NCI-H82 treated with DMSO at 0.1 percent for 48 hours (cell line): ENCODE measurements at regions not wholly inside any gene's neighbourhood (a gene's known extent, or its start where the extent isn't known, plus 50 kb on each side); places are given as distances from the start of the nearest gene placed in this dataset.
"Not testable (repeated sequence)": the region's sequence is repeated elsewhere in the genome, so short reads cannot be mapped to it uniquely, and the experiment has no call there.

Experiments
- DNase-seq: peaks from one replicate; lab custom pipeline; 2025; ENCODE audit not compliant: unreplicated experiment; lab: John Stamatoyannopoulos, UW

DNA sequence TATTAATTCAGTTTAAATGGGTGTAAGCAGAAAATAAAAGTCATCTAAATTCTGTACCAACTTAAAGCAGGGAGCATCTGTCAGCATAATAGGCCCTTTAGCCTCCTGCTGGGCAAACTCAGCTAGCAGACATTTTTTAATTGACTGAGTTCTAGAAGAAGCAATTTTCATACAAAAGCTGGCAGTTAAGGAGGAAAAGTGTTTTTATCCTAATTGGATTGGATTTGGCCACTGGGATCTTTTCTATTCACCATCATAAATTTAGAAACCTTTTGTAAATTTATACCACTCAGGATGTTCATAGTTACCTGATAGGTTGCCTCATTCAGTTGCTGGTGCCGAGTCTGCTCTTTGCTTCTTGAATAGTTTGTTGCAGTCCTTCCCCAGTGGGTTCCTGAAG lies 262.7 kb upstream of the FSIP2 start:
- DNase-seq = no peak

DNA sequence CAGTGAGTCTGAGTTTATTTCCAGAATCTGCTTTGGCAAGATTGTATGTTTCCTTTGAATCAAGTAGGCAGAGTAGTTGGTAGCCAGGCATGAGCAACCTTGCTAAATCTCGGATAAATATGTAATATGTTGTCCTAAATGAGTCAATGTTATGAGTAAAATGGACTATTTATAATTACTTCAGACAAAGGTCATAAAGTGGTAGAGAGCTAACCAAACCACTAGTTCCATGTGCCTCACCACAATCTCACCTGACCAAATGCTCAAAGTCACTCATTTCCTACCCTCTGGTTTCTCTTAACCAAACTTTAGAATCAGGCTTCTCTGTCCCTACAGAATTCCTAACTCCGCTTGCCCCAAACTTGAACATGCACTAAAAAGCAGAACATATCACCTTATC lies 261.2 kb upstream of the FSIP2 start:
- no peak for DNase-seq

DNA sequence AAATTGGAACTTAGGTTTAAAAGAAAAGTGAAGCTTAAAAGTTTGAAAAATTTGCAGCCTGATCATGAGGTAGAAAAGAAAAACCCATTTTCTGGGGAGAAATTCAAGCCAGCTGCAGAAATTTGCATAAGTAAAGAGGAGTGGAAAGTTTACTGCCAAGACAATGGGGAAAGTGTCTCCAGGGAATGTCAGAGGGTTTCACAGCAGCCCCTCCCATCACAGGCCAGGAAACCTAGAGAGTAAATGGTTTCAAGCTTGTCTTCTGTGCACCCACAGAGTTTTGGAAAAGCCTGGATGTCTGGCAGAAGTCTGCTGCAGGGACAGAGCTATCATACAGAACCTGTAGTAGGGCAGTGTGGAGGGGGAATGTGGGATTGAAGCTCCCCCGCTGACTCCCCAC lies 254.0 kb upstream of the FSIP2 start:
- no peak for DNase-seq

DNA sequence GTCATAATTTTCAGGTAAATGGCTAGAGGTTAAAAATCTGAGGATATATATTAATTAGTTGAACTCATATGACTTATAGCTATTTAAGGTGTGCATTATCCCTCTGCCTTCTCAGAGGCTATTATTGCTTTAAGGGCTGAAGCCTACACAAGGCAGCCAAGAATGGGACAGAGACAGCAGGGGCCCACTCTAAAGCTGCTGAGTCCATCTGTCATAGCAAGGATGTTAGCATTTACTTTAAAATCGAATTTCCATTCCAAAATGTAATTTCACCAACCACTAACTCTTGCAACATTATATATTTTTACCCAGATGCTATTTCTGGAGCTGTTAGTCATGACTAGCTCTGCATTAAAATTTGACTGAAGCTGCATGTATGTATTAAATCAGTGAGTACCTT lies 236.3 kb upstream of the FSIP2 start:
- DNase-seq = no peak

DNA sequence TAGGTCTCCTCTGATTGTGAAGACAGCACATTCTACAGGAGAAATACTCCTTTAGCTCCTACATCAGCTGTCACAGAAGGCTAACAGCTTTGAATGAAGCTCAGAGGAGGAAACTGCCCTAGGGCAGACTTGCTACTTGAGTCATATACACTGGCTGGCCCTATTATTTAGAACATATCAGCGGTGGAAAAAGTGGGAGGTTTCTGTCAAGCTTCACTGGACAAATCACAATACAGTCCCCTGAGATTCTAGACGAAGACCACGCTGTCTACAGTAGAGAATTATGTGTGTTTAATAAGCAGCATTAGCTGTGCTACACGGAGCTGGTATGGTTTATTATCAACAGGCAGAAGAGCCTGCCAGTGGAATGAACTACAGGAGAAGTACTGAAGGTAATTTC lies 230.9 kb upstream of the FSIP2 start:
- DNase-seq = no peak

DNA sequence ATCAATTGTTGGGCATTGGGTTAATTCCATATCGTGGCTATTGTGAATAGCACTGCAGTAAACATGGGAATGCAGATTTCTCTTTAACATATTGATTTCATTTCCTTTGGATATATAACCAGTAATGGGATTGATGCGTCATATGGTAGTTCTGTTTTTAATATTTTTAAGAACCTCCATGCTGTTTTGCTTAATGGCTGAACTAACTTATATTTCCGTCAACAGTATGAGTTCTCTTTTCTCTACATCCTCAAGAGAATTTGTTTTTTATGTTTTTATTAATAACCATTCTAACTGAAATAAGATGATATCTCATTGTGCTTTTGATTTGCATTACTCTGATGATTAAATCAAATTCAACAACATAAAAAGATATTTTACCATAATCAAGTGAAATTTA lies 228.5 kb upstream of the FSIP2 start:
- DNase-seq = no peak

DNA sequence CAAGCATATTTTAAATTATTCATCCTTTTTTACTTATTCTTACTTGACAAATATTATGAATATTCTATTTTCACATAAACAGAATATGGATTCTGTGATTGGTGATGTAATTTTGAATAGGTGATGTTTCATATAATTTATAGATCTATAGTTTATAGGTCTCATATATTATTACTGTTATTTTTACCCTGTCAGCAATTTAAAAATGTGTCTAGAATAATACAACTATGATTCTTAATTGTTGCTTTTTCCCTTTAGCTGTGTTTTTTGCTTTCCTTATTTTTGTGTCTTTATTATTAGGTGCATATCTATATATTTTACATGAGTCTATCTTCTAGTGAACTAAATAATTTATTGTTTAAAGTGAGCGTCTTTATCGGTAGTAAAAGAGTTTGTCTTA lies 226.7 kb upstream of the FSIP2 start:
- no peak for DNase-seq

DNA sequence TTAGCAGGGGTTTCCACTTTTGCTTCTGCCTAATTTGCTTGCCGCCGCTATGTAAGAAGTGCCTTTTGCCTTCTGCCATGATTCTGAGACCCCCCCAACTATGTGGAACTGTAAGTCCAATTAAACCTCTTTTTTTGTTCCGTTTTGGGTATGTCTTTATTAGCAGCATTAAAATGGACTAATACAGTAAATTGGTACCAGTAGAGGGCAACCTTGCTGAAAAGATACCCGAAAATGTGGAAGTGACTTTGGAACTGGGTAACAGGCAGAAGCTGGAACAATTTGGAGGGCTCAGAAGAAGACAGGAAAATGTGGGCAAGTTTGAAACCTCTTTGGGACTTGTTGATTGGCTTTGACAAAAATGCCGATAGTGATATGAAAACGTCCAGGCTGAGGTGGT lies 216.1 kb upstream of the FSIP2 start:
- DNase-seq = no peak

DNA sequence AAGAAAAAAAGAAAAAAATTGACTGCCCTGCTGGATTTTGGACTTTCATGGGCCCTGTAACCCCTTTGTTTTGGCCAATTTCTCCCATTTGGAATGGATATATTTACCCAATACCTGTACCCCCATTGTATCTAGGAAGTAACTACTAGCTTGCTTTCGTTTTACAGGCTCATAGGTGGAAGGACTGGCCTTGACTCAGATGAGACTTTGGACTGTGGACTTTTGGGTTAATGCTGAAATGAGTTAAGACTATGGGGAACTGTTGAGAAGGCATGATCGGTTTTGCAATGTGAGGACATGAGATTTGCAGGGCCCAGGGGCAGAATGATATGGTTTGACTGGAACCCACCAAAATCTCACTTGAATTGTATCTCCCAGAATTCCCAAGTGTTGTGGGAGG lies 214.4 kb upstream of the FSIP2 start:
- DNase-seq = not testable (repeated sequence)

DNA sequence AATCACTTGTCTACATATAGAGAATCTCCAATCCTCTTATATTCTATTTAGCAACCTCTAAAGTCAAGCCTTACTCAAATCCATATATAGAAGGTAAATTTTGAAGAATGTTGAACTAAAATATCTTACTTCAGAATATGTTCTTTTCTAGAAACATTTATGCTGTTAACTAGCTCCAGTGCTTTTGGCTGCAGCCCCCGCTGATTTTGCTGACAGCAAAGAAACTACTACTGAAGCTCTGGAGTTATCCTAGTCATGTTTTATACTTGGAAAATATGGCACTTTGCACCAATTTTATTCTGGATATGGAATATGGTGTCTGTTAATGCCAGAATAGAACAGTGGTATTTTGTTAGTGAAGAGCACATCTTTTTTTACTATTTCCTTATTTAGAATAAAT lies 212.4 kb upstream of the FSIP2 start:
- DNase-seq = no peak

DNA sequence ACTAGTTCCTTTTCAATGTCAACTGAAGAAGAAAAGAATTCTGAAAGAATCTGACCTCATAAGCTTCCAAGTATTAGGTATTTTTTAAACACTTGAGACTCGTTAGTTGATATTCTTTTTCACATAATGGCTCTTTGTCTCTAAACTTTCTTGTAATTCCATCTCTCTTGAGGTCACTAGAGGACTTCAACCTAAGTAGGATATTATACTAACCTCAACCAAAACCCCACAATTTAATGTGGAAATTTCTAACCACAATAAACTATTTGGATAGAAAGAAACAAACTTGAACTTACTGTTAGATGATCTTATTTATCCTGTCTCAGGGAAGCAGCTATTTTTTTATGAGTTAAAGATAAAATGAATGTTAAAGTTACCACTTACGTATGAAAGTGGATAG lies 206.9 kb upstream of the FSIP2 start:
- DNase-seq = no peak

DNA sequence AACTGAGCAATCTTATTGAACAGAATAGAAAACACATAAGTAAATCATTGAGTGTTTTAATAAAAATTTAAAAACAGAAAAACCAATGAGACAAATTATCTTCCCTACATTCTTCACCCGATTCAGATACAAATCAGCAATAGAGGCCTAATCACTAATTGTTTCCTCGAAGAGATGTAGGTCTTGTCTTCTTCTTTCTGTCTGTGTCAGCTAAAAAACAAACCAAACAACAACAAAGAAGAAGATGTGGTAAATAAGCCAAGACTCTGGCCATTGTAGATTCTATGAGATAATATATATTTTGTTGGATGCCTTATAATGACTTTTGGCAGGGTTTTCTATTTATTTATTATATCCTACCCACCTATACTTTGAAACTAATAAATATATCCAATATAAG lies 200.9 kb upstream of the FSIP2 start:
- DNase-seq = no peak

DNA sequence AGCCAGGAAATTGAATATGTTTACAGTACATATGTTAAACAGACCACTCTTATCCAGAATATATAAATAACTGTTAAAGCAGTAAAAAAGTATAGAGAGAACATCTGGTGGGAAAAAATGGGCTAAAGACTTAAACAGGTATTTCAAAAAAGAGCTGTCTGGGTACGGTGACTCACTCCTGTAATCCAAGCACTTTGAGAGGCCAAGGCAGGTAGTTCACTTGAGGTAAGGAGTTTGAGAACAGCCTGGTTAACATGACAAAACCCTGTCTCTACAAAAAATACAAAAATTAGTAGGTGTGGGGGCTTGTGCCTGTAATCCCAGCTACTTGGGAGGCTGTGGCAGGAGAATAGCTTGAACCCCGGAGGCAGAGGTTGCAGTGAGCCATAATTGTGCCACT lies 171.4 kb upstream of the FSIP2 start:
- DNase-seq = no peak

DNA sequence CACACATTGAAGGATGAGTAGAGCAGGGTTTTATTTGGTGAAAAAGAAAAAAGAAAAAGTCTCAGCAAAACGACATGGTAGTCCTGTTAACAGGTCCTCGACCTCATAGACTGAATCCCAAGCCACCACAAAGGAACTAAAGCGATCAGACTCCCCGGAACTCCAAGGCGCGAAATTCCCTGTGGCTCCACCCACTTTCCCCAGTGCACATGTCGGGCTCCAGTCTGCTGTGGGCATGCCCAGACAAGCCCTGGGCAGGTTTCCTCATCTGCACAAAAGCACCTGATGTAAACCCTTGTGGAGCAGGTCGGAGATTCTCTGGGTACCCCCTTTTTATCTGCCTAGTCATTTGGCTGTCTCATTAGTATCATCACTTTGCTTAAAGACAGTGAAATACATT lies 170.7 kb upstream of the FSIP2 start:
- no peak for DNase-seq

DNA sequence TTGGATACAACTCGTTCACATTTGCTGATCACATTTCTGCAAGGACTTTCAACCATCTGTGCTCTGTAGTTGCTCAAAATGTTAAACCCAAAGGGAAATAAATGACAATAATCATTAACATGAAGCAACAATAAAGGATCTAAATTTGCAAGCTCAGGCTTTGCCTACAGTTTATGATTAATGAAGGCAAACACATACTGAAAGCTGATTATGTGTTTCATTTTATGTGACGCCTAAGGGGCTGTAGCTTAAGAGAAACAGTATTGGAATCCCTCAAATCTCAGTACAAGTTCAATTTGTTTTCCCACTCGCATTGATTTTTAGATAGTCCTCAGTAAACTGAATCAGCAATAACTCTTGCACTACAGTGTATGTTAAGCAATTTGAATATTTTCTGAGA lies 160.3 kb upstream of the FSIP2 start:
- DNase-seq = no peak

DNA sequence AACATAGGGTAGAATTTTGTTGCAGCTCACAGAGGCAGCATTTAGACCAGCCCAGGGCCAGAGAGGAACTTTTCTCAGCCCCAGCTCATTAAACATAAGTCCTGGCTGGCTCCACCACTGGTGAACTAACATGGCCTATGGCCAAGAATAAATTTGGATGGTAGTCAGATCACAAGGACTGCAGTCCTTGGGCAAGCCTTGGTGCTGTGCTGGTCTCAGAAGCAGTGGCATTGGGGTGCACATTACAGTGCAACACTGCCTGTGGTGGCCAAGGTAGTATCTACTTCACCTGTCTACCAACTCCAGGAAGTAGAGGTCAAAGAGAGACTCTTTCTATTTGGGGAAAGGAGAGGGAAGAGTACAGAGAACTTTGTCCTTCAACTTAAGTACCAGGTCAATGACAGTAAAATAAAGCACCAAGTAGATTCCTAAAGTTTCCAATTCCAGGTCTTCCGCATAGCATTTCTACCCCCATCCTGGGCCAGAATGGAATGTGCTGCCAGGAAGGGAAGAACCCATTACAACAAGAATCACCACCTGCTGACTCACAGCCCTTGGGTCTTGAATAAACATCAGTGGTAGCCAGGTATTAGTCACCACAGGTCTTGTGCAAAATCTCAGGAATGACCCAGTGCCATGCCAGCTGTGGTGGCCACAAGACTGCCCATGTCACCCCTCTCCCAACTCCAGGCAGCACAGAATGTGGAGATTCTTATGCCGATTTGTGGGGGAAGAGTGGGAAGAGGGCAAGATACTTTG lies 155.4 kb upstream of the FSIP2 start:
- no peak for DNase-seq

DNA sequence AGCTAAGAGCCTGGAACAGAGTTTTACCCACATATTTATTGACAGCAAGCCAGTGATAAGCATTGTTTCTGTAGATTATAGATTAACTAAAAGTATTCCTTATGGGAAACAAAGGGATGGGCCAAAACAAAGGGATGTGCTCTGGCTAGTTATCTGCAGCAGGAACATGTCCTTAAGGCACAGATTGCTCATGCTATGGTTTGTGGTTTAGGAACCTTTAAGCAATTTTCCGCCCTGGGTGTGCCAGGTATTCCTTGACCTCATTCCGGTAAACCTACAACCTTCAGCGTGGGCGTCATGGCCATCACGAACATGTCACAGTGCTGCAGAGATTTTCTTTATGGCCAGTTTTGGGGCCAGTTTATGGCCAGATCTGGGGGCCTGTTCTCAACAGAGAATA lies 153.4 kb upstream of the FSIP2 start:
- not testable (repeated sequence) for DNase-seq

DNA sequence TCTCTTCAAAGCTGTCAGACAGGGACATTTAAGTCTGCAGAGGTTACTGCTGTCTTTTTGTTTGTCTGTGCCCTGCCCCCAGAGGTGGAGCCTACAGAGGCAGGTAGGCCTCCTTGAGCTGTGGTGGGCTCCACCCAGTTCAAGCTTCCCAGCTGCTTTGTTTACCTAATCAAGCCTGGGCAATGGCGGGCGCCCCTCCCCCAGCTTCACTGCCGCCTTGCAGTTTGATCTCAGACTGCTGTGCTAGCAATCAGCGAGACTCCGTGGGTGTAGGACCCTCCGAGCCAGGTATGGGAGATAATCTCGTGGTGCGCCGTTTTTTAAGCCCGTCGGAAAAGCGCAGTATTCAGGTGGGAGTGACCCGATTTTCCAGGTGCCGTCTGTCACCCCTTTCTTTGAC lies 147.3 kb upstream of the FSIP2 start:
- not testable (repeated sequence) for DNase-seq

DNA sequence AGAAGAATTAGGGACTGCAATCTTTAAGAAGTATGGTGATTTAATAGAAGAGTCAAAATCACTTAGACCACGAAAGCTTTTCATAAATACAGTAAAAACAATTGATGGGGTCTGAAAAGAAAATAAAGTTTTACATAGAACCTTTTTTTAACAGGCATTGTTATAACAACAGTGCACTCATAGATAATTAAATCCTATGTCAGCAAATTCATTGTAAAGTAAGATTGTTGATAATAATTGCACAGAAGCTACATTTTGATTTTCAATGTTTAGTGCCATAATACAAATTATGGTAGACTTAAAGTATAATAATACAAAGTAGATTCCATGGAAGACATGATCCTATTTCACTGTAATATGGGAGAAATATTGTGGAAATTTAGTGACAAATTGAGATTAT lies 130.7 kb upstream of the FSIP2 start:
- DNase-seq = no peak

DNA sequence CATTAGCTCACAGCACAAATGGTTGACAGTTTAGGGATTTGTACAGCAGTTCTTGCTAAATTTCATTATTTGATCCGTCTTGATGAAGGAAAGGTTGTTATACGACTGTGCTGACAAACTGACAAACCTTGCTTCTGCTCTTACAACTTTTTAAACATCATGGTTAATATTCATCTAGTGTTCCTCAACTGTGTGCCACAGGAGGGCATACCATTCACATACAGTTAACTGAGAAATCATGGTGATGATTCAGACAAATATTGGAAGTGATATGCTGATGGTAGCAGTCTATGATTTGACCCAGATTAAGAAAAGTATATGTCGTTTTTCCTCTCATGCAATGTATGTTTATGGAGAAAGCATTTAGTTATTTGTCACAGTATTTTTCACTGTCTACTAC lies 129.8 kb upstream of the FSIP2 start:
- DNase-seq = no peak

DNA sequence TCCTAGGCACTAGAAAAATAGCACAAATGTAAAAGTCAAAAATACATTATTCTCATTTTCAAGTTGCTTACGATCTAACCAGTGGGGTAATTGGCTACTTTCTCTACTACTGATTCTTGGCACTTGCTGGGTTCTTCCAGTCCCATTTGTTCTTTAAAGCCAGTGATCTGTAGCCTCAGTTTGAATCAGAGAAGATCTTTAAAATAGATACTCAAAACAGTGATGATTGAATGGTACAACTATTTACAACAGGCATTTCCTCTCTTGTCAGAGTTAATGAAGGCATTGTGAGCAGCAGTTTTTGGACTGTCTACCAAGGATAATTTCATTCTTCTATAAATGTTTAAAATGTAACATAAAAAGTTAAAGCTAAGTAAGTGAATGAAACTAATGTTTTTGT lies 128.3 kb upstream of the FSIP2 start:
- no peak for DNase-seq

DNA sequence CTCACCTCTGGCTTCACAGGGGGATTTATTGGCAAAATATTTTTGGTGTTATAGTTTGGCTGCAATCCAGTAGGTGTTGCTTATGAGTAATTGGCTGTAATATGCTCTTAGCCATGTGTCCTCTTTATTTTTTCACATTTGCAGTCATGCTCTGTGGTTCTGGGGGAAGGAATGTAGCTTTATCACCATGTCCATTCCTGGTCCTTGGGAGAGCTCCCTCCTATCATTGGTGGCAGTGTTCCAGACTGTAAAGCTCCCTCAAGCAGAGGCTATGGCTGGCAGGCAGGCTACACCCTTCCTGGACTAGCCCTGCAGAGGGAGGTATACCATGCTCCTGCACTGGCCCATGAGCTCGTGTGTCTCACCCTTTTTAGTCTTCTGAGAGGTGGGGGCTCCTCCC lies 120.0 kb upstream of the FSIP2 start:
- no peak for DNase-seq

DNA sequence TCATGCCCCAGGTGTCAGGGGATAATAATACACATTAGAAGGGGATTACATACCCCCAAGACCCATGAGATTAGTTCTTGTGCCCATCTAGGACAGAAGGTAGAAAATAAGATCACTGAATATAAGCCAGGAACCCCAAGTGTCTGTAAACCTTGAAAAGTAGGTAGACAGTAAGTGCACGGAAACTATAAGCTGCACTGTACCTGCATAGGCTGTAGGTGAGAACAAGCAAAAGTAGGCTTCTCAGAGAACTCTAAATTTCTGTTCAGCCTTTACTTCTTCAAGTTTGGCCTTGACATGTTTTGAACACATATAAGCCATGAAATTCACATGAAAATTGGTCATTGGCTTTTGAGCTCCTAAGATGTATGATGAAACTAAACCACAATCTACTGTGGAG lies 113.0 kb upstream of the FSIP2 start:
- DNase-seq = peak; percentile 81

DNA sequence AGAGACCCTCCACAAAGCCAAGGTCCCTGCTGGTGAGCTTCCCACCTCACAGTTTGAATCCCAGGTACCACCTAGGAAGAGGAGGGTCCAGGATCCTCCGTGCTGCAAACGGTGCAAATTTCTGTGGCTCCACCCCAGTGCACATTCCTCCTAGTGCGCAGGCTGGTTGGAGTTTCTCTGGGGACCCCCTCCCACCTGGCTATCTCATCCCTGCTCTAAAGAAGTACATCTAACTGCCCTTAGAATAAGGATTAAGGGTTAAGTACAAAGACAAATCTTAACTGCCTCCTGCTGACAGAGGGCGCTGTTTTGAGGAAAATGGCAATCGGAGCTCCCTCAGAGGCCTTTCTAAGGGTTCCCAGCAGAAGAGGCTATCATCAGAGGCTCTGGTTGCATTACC lies 109.6 kb upstream of the FSIP2 start:
- DNase-seq = no peak
